K562 (cell line): ENCODE measurements at regions not wholly inside any gene's neighbourhood (a gene's known extent, or its start where the extent isn't known, plus 50 kb on each side); places are given as distances from the start of the nearest gene placed in this dataset.

ENCODE experiments used
- ATAC-seq: fragments of 200-7000 bp; cut with Tn5 transposase; 3 replicates; pipeline ENCODE4 v1.9.1; 2020; ENCODE audit warnings: moderate library complexity
- BruUV-seq: library from RNA; stranded (reverse); fragments of 400-500 nt; replicated peaks from 2 replicates; lab custom pipeline; 2021; lab: Mats Ljungman, UMichigan
- CTCF ChIA-PET: fragments of 300-600 bp; formaldehyde crosslinking; extraction: SDS; loops from one replicate; lab custom pipeline; 2021; ENCODE audit warnings: low intra/inter-chr PET ratio; lab: Yijun Ruan, JAX
- POLR2A ChIA-PET: fragments of 300-600, 350-650 bp; sonication (Branson Sonifier 250); formaldehyde crosslinking; extraction: SDS; loops from one replicate; lab custom pipeline; 2021; ENCODE audit warnings: antibody characterized with exemption, inconsistent platforms; lab: Yijun Ruan, JAX
- DNase-seq, 4 experiments: peaks; one replicate each; pipeline versions ENCODE4 v3.0.0 to v3.0.0-alpha.2; 2011 to 2018; ENCODE audit warnings: low spot score in 3 of 4, mixed read lengths in 3 of 4; ENCODE audit errors: extremely low read depth in 1 of 4
- FAIRE-seq: peaks from 2 replicates; lab custom pipeline; 2011; peaks lifted over from hg19 to GRCh38; lab: Jason Lieb, UNC
- H2AFZ ChIP-seq: 2 replicates; pipeline ENCODE4 v1.6.0; 2011; ENCODE audit warnings: low read depth, low read length, control low read depth, inconsistent platforms
- H3K27ac ChIP-seq: fragments of 200-600 bp; 3 replicates; pipeline ENCODE4 v1.8.0; 2011; ENCODE audit warnings: low read depth, mild to moderate bottlenecking, control low read depth, inconsistent platforms, low read length, moderate library complexity, mixed read lengths; ENCODE audit errors: extremely low read depth
- H3K27me3 ChIP-seq, 2 experiments: fragments of 300-600 bp in 1 of 2; 2 replicates in 1 of 2; 3 replicates in 1 of 2; pipeline versions ENCODE4 v1.6.0 to v1.8.0; 2011; ENCODE audit warnings: inconsistent platforms in 2 of 2, low read length in 2 of 2, mild to moderate bottlenecking in 1 of 2, mixed read lengths in 1 of 2, moderate library complexity in 1 of 2; ENCODE audit not compliant: control insufficient read depth in 2 of 2, insufficient read depth in 2 of 2
- H3K36me3 ChIP-seq: fragments of 300-600 bp; 3 replicates; pipeline ENCODE4 v1.8.0; 2011; ENCODE audit warnings: mild to moderate bottlenecking, low read length, inconsistent platforms; ENCODE audit not compliant: control insufficient read depth, insufficient read depth
- H3K4me1 ChIP-seq, 2 experiments: fragments of 200-600 bp in 1 of 2; replicated peaks in 1 of 2; 2 replicates in 1 of 2; 3 replicates in 1 of 2; pipeline versions ENCODE4 v1.5.1 to v1.8.0; 2011; ENCODE audit warnings: inconsistent platforms in 2 of 2, low read length in 2 of 2, mild to moderate bottlenecking in 1 of 2, mixed read lengths in 1 of 2, moderate library complexity in 1 of 2; ENCODE audit not compliant: control insufficient read depth in 2 of 2, insufficient read depth in 2 of 2
- H3K4me2 ChIP-seq: 2 replicates; pipeline ENCODE4 v1.6.1; 2011; ENCODE audit warnings: low read length, control low read depth, inconsistent platforms, mixed read lengths; ENCODE audit not compliant: insufficient read depth
- H3K4me3 ChIP-seq: fragments of 200-600 bp; sonication (generic), shearing (Covaris generic); 2 replicates; pipeline ENCODE4 v1.5.1; 2016; ENCODE audit warnings: control low read depth, inconsistent platforms
- H3K79me2 ChIP-seq: fragments of 200-600 bp; 3 replicates; pipeline ENCODE4 v1.8.0; 2011; ENCODE audit warnings: low read length, inconsistent platforms; ENCODE audit not compliant: control insufficient read depth, insufficient read depth
- H3K9ac ChIP-seq, 2 experiments: 2 replicates each; pipeline versions ENCODE4 v1.6.0 to v1.6.1; 2011; ENCODE audit warnings: low read depth in 2 of 2, low read length in 2 of 2, control low read depth in 1 of 2, inconsistent platforms in 1 of 2, mild to moderate bottlenecking in 1 of 2, mixed read lengths in 1 of 2; ENCODE audit not compliant: insufficient read depth in 1 of 2
- H3K9me1 ChIP-seq: one replicate; pipeline ENCODE4 v1.6.0; 2011; ENCODE audit warnings: inconsistent platforms, mild to moderate bottlenecking, low read length, moderate library complexity; ENCODE audit not compliant: control insufficient read depth, insufficient read depth
- H3K9me3 ChIP-seq: replicated peaks from 2 replicates; pipeline ENCODE4 v1.5.1; 2011; ENCODE audit warnings: low read depth, low read length, inconsistent platforms; ENCODE audit not compliant: control insufficient read depth, insufficient read depth
- H4K20me1 ChIP-seq: replicated peaks from 2 replicates; pipeline ENCODE4 v1.6.1; 2011; ENCODE audit warnings: low read length, inconsistent platforms, mixed read lengths; ENCODE audit not compliant: control insufficient read depth, insufficient read depth
- ASH1L ChIP-seq: fragments of 450-650 bp; IDR thresholded peaks from 2 replicates; pipeline ENCODE4 v1.6.1; 2018; ENCODE audit warnings: borderline replicate concordance, mild to moderate bottlenecking, low read depth; ENCODE audit not compliant: partially characterized antibody
- ATF6 ChIP-seq: sonication (generic); formaldehyde crosslinking; IDR thresholded peaks from 2 replicates; pipeline ENCODE4 v1.4.0; 2020; ENCODE audit warnings: mild to moderate bottlenecking, missing genetic modification reagents
- CREB3L1 ChIP-seq: fragments of 450-650 bp; IDR thresholded peaks from 2 replicates; pipeline ENCODE4 v1.6.1; 2014; ENCODE audit warnings: low read depth, mild to moderate bottlenecking, moderate library complexity, borderline replicate concordance
- FOXJ2 ChIP-seq: fragments of 200-800 bp; sonication (Bioruptor generic); IDR thresholded peaks from 2 replicates; pipeline ENCODE4 v1.6.1; 2016; ENCODE audit warnings: missing genetic modification characterization, missing compliant biosample characterization
- MCM7 ChIP-seq, 2 experiments: fragments of 450-650 bp; IDR thresholded peaks; 2 replicates each; pipeline ENCODE4 v1.6.1; 2016 to 2018
- PHF8 ChIP-seq: fragments of 200-600 bp; sonication (generic); IDR thresholded peaks from 2 replicates; pipeline ENCODE4 v1.6.1; 2012; ENCODE audit warnings: mixed run types, mild to moderate bottlenecking, inconsistent platforms, low read length, moderate library complexity, borderline replicate concordance
- POLR2H ChIP-seq: IDR thresholded peaks from 2 replicates; pipeline ENCODE4 v1.6.1; 2016; ENCODE audit warnings: missing genetic modification characterization, low read depth, mild to moderate bottlenecking, control low read depth, missing compliant biosample characterization, moderate library complexity
- PTTG1 ChIP-seq: fragments of 450-650 bp; IDR thresholded peaks from 2 replicates; pipeline ENCODE4 v1.6.1; 2016; ENCODE audit warnings: low read depth, mild to moderate bottlenecking, missing genetic modification characterization, missing compliant biosample characterization
- SMARCA4 ChIP-seq: fragments of 450-650 bp; IDR thresholded peaks from 2 replicates; pipeline ENCODE4 v1.6.1; 2016
- TEAD1 ChIP-seq, 2 experiments: fragments of 450-650 bp in 1 of 2; sonication (generic) in 1 of 2; formaldehyde crosslinking; IDR thresholded peaks; 2 replicates each; pipeline versions ENCODE4 v1.4.0 to v1.8.0; 2020 to 2022; ENCODE audit warnings: mild to moderate bottlenecking in 2 of 2, missing genetic modification reagents in 1 of 2
- WHSC1 ChIP-seq: IDR thresholded peaks from one replicate; pipeline ENCODE4 v1.6.1; 2012; ENCODE audit warnings: low read length, control low read depth, inconsistent platforms
- ZNF449 ChIP-seq: fragments of 250-450 bp; sonication (Bioruptor Pico); IDR thresholded peaks from 2 replicates; pipeline ENCODE4 v1.8.0; 2022; ENCODE audit warnings: moderate library complexity, mild to moderate bottlenecking, inconsistent platforms
- ZNF780A ChIP-seq: fragments of 250-450 bp; sonication (Bioruptor Pico); IDR thresholded peaks from 2 replicates; pipeline ENCODE4 v1.5.0; 2021; ENCODE audit warnings: mild to moderate bottlenecking
- WGBS: fragments of 100-300 bp; shearing (Covaris generic); methylation state at CpG from one replicate; pipeline ENCODE4 v1.1.6; 2016; ENCODE audit warnings: low coverage, mixed read lengths; ENCODE audit not compliant: insufficient coverage; ENCODE audit errors: missing lambda C conversion rate; 5-methylcytosine and 5-hydroxymethylcytosine counted together
- in situ Hi-C: fragments of 300-500 bp; cut with MboI; formaldehyde crosslinking; loops from 4 replicates; pipeline ENCODE4 v1.15.0; 2018; ENCODE audit warnings: inconsistent platforms, mixed read lengths
- intact Hi-C: fragments of 100-400 bp; cut with micrococcal nuclease; formaldehyde crosslinking; loops from 2 replicates; pipeline ENCODE4 v1.14.2; 2022

GRCh38 chr5:126370796-126371718 lies 52.2 kb upstream of the GRAMD2B start:
- Histone ChIP-seq H3K27ac (no peak overlapping the region), H3K9ac (0 out of 4 replicates have a peak overlapping the region, but pooled peaks of 1 of the 2 experiments have one; percentile 6), H3K9me1 (no peaks in the 10 kb centered on the region), H3K27me3 (no peaks in the 10 kb centered on the region; a peak in 1 of 5 replicates), H3K36me3 (no peaks in the 10 kb centered on the region), H2AFZ (peak overlapping the region; percentile 5; the same call in 1 of the 2 replicates), H3K4me3 (no peak overlapping the region), H4K20me1 (no peaks in the 10 kb centered on the region)
- DNase-seq (no peak), ATAC-seq (peak; percentile 51)
- CTCF ChIA-PET = no interaction called here
- intact Hi-C loops (no loop called here), in situ Hi-C loops (no loop called here)
- 26% methylated on average over 12 of the region's 12 CpGs for WGBS
- TF ChIP-seq MCM7 (IDR thresholded peaks at IDR 0.05) (no peak), ZNF449 (no peak), TEAD1 (CRISPR knock-in tag; IDR thresholded peaks at IDR 0.05) (no peak), POLR2H (no peak), CREB3L1 (no peak), ZNF780A (no peak), PHF8 (no peak), WHSC1 (no peak), ASH1L (no peak), FOXJ2 (tag) (no peak), ATF6 (CRISPR knock-in tag) (no peak), SMARCA4 (no peak), PTTG1 (no peak)
- TF ChIP-seq, all 486 proteins: peak for 0
- peak; percentile 11 for FAIRE-seq
- no peak overlapping the region for H3K4me2 ChIP-seq
- POLR2A ChIA-PET = interaction anchor here (0.8 kb wide), 1 partner anchor 10 kb away, joined by 3 read pairs; no protein-coding TSS in a partner anchor
- no TSS peak for BruUV-seq
- peaks cover 0 to 3% of the 10 kb centered on the region in 2 experiments; a peak in 3 of 5 replicates for H3K4me1 ChIP-seq
- H3K9me3 ChIP-seq = no peaks in the 10 kb centered on the region
- no peaks in the 10 kb centered on the region for H3K79me2 ChIP-seq
